ENCODE measurements at regions not wholly inside any gene's neighbourhood (a gene's known extent, or its start where the extent isn't known, plus 50 kb on each side); places are given as distances from the start of the nearest gene placed in this dataset.

GRCh38 chr10:100655326-100655759, 90.0 kb upstream of the PAX2 start:
- H3K27ac ChIP-seq (ENCODE audit: low read depth, low read length): no peak overlapping the region
- H3K4me3 ChIP-seq (replicated peaks in 1 of 2; ENCODE audit: low read depth in 1 of 2, low read length in 2 of 2): no peak overlapping the region
- H3K27me3 ChIP-seq (ENCODE audit: insufficient read depth, low read length): no peaks in the 10 kb centered on the region; the same call in 1 of the 2 replicates
- TF ChIP-seq POLR2AphosphoS5 (IDR thresholded peaks at IDR 0.05; ENCODE audit: low read depth, low read length): no peak
- no peak for TF ChIP-seq JUND (IDR thresholded peaks at IDR 0.05)
- TF ChIP-seq CBX3 (IDR thresholded peaks at IDR 0.05; ENCODE audit: low read depth): no peak
- no peak for TF ChIP-seq SP1 (IDR thresholded peaks at IDR 0.05; ENCODE audit: low read depth)
- no peak for TF ChIP-seq POLR2A (IDR thresholded peaks at IDR 0.05; ENCODE audit: borderline replicate concordance, extremely low read depth, insufficient read depth, insufficient read length)
- no peak for TF ChIP-seq CEBPB (IDR thresholded peaks at IDR 0.05; ENCODE audit: low read depth)
- TF ChIP-seq SRF (IDR thresholded peaks at IDR 0.05; ENCODE audit: low read depth): no peak
- TF ChIP-seq ZBTB33 (IDR thresholded peaks at IDR 0.05; ENCODE audit: extremely low read depth, insufficient replicate concordance, low read length): no peak
- no peak for TF ChIP-seq YY1 (IDR thresholded peaks at IDR 0.05; ENCODE audit: extremely low read depth, insufficient replicate concordance, low read depth, low read length)
- TF ChIP-seq, protein P1, sequence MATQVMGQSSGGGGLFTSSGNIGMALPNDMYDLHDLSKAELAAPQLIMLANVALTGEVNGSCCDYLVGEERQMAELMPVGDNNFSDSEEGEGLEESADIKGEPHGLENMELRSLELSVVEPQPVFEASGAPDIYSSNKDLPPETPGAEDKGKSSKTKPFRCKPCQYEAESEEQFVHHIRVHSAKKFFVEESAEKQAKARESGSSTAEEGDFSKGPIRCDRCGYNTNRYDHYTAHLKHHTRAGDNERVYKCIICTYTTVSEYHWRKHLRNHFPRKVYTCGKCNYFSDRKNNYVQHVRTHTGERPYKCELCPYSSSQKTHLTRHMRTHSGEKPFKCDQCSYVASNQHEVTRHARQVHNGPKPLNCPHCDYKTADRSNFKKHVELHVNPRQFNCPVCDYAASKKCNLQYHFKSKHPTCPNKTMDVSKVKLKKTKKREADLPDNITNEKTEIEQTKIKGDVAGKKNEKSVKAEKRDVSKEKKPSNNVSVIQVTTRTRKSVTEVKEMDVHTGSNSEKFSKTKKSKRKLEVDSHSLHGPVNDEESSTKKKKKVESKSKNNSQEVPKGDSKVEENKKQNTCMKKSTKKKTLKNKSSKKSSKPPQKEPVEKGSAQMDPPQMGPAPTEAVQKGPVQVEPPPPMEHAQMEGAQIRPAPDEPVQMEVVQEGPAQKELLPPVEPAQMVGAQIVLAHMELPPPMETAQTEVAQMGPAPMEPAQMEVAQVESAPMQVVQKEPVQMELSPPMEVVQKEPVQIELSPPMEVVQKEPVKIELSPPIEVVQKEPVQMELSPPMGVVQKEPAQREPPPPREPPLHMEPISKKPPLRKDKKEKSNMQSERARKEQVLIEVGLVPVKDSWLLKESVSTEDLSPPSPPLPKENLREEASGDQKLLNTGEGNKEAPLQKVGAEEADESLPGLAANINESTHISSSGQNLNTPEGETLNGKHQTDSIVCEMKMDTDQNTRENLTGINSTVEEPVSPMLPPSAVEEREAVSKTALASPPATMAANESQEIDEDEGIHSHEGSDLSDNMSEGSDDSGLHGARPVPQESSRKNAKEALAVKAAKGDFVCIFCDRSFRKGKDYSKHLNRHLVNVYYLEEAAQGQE (IDR thresholded peaks at IDR 0.05; ENCODE audit: low read depth): no peak
- TF ChIP-seq SIN3A (IDR thresholded peaks at IDR 0.05; ENCODE audit: low read depth): no peak
- no peak for TF ChIP-seq EZH2phosphoT487 (IDR thresholded peaks at IDR 0.05; ENCODE audit: borderline replicate concordance)
- TF ChIP-seq, protein P2, sequence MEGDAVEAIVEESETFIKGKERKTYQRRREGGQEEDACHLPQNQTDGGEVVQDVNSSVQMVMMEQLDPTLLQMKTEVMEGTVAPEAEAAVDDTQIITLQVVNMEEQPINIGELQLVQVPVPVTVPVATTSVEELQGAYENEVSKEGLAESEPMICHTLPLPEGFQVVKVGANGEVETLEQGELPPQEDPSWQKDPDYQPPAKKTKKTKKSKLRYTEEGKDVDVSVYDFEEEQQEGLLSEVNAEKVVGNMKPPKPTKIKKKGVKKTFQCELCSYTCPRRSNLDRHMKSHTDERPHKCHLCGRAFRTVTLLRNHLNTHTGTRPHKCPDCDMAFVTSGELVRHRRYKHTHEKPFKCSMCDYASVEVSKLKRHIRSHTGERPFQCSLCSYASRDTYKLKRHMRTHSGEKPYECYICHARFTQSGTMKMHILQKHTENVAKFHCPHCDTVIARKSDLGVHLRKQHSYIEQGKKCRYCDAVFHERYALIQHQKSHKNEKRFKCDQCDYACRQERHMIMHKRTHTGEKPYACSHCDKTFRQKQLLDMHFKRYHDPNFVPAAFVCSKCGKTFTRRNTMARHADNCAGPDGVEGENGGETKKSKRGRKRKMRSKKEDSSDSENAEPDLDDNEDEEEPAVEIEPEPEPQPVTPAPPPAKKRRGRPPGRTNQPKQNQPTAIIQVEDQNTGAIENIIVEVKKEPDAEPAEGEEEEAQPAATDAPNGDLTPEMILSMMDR (IDR thresholded peaks at IDR 0.05 in 2 of 3, conservative IDR thresholded peaks at IDR 0.05 in 1 of 3; ENCODE audit: borderline replicate concordance in 1 of 3, insufficient read depth in 1 of 3, low read depth in 2 of 3, low read length in 2 of 3): no peak
- H3K9me2 ChIP-seq (ENCODE audit: insufficient read depth): no peaks in the 10 kb centered on the region
- intact Hi-C loops (cut with micrococcal nuclease): no loop called here
- H3K9ac ChIP-seq (ENCODE audit: low read length): no peak overlapping the region
- no peak for ATAC-seq
- no peaks in the 10 kb centered on the region for H4K20me1 ChIP-seq (ENCODE audit: insufficient read depth)
- no peaks in the 10 kb centered on the region for H3K79me2 ChIP-seq (ENCODE audit: insufficient read depth, low read length)
- no peak for DNase-seq (ENCODE audit: low read depth, low spot score)
- no peak overlapping the region for H3K4me2 ChIP-seq (ENCODE audit: low read length)
- no peak overlapping the region for H2AFZ ChIP-seq (ENCODE audit: low read depth, low read length, poor library complexity, severe bottlenecking)
- ChIA-PET RAD21 (ENCODE audit: low non-redundant PET in 1 of 2, low total read pairs in 2 of 2, uncharacterized antibody in 2 of 2, unreplicated experiment in 2 of 2) (no interaction called here), CTCF (no interaction called here), POLR2A (no interaction called here)
- H3K4me1 ChIP-seq (ENCODE audit: control insufficient read depth in 1 of 2, insufficient read depth in 2 of 2, low read length in 2 of 2): peaks cover 4 to 22% of the 10 kb centered on the region in 2 experiments; a peak in 3 of 4 replicates
- BruUV-seq (replicated peaks): no TSS peak
- no peaks in the 10 kb centered on the region for H3K9me3 ChIP-seq (ENCODE audit: control insufficient read depth in 1 of 2, insufficient read depth in 1 of 2, low read depth in 1 of 2, low read length in 2 of 2)
- no peaks in the 10 kb centered on the region for H3K36me3 ChIP-seq (ENCODE audit: control insufficient read depth in 1 of 2, insufficient read depth in 2 of 2, low read length in 2 of 2)

All from HCT116 (cell line).